Loucy (cell line): ENCODE measurements at regions not wholly inside any gene's neighbourhood (a gene's known extent, or its start where the extent isn't known, plus 50 kb on each side); places are given as distances from the start of the nearest gene placed in this dataset.

ENCODE experiments used
- CTCF ChIP-seq: fragments of 200-600 bp; sonication (generic); conservative IDR thresholded peaks from 2 replicates; pipeline ENCODE4 v1.5.1; 2014; ENCODE audit warnings: mild to moderate bottlenecking, antibody characterized with exemption, low read length
- EZH2phosphoT487 ChIP-seq: fragments of 200-600 bp; IDR thresholded peaks from 2 replicates; pipeline ENCODE4 v1.6.1; 2018; ENCODE audit warnings: antibody characterized with exemption, mild to moderate bottlenecking, moderate library complexity, borderline replicate concordance

DNA sequence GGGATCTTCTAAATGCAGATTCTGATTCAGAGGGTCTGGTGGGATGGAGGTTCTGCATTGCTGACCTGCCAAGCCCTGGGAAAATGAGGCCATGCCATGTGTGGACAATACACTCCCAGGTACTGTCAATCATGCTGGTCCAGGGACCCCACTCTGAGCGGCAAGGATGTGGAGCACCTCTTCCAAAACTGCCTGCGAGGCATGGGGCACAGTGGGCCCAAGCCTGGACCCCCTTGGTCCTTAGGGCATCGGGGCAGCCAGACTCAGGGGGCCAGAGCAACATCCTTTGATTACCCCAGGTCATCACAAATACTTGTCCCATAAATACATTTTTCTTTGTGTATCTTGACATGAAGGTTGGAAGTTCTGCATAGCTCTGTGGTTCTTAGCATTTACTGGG, 76.8 kb upstream of the NXT1 start:
- TF ChIP-seq CTCF (no peak), EZH2phosphoT487 (no peak)
